Muscle layer of colon (tissue), 2 donors: ENCODE measurements at regions not wholly inside any gene's neighbourhood (a gene's known extent, or its start where the extent isn't known, plus 50 kb on each side); places are given as distances from the start of the nearest gene placed in this dataset.

Experiments
- H3K27ac ChIP-seq: one replicate; pipeline ENCODE4 v1.7.0; 2013; ENCODE audit warnings: low read depth, mild to moderate bottlenecking, low read length, moderate library complexity
- H3K27me3 ChIP-seq, 2 donors: one replicate each; pipeline ENCODE4 v1.7.0; 2013; ENCODE audit warnings: low read length in 2 of 2, mild to moderate bottlenecking in 2 of 2; ENCODE audit not compliant: insufficient read depth in 2 of 2, control insufficient read depth in 1 of 2
- H3K36me3 ChIP-seq: one replicate; pipeline ENCODE4 v1.7.0; 2013; ENCODE audit warnings: mild to moderate bottlenecking, low read length; ENCODE audit not compliant: insufficient read depth
- H3K4me1 ChIP-seq: one replicate; pipeline ENCODE4 v1.7.0; 2013; ENCODE audit warnings: mild to moderate bottlenecking, low read length; ENCODE audit not compliant: insufficient read depth
- H3K4me3 ChIP-seq, 2 donors: one replicate each; pipeline ENCODE4 v1.7.0; 2013; ENCODE audit warnings: low read length in 2 of 2, low read depth in 1 of 2, mild to moderate bottlenecking in 1 of 2, moderate library complexity in 1 of 2
- H3K9ac ChIP-seq: one replicate; pipeline ENCODE4 v1.7.0; 2013; ENCODE audit warnings: low read length
- H3K9me3 ChIP-seq: one replicate; pipeline ENCODE4 v1.7.0; 2013; ENCODE audit warnings: mild to moderate bottlenecking, low read length
- donor health status: abdominal sarcoma.
- donor health status: Adenocarcinoma of cecum.

DNA sequence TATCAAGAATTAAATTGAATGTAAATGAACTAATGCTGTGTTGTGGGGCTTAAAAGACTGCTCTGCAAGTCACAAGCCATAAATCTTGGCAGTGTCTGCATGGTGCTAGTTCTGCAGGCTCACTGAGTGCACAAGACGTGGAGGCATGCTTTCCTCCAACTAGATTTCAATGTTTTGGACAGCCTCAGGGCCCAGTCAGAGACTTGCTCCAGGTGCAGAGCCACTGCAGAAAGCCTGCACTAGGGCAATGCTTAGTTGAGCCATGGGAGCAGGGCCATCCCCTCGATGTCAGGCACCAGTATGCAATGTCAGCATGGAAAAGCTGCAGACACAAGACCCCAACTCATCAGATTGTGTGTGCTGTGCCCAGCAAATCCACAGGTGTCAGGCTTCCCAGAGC is 234.5 kb upstream of the CDIN1 start:
- Histone ChIP-seq H3K27me3 (no peaks in the 10 kb centered on the region), H3K27ac (no peak overlapping the region), H3K9me3 (no peaks in the 10 kb centered on the region), H3K36me3 (no peaks in the 10 kb centered on the region), H3K4me1 (no peaks in the 10 kb centered on the region), H3K4me3 (no peak overlapping the region), H3K9ac (no peak overlapping the region)

DNA sequence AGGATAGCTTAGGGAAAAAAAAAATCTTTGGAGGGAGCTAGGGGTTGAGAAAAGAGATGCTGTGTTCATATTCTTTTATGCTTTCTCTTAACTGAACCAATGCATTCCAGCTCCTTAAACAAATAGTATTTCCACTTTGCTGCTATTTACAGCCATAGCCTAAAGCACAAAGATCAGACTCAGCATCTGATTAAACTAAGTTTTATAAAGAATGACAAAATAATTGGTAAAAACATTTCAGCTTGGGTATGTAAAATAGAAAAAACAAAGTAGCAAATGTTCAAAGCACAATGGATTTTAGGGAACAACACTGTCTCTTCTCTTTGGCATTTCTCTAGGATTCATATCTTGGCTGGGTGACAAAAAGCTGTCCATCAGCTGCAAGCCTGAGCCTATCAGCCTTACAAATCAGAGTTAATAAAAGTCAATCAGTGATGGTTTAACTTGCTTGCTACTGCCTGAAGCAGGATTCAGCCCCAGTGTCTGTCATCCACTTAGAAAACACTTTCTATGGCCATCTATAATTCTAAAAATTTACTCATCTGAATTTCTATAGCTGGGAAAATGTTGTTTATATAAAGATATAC is 232.1 kb upstream of the CDIN1 start:
- Histone ChIP-seq H3K27ac (no peak overlapping the region), H3K9me3 (no peaks in the 10 kb centered on the region), H3K27me3 (no peaks in the 10 kb centered on the region), H3K36me3 (no peaks in the 10 kb centered on the region), H3K4me3 (no peak overlapping the region), H3K4me1 (no peaks in the 10 kb centered on the region), H3K9ac (no peak overlapping the region)

DNA sequence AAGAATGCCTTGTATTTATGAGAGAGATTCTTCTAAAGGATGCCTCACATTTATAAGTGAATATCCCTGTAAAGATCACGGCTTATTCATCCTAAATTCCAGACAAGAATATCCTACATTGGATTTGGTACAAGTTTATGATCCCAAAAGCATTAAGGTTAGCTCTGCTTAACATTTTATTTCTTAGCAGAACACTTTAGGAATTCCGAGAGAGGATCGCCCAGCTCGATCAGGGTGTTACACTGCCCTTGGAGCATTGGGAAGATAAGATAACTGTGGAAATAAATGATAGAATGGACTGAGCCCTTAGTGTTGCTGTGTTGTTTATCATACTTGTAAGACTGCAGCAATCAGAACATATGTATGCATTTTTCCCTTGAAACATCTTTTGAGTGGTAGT is 223.0 kb upstream of the CDIN1 start:
- H3K27ac ChIP-seq = no peak overlapping the region
- H3K9ac ChIP-seq = no peak overlapping the region
- H3K36me3 ChIP-seq = no peaks in the 10 kb centered on the region
- H3K9me3 ChIP-seq = no peaks in the 10 kb centered on the region
- no peaks in the 10 kb centered on the region for H3K27me3 ChIP-seq
- peaks cover 20% of the 10 kb centered on the region for H3K4me1 ChIP-seq
- H3K4me3 ChIP-seq = no peak overlapping the region

GRCh38 chr15:36356978-36357601 is 222.3 kb upstream of the CDIN1 start:
- H3K36me3 ChIP-seq = no peaks in the 10 kb centered on the region
- no peak overlapping the region for H3K4me3 ChIP-seq
- no peaks in the 10 kb centered on the region for H3K27me3 ChIP-seq
- H3K9ac ChIP-seq = no peak overlapping the region
- no peaks in the 10 kb centered on the region for H3K9me3 ChIP-seq
- H3K4me1 ChIP-seq = peaks cover 20% of the 10 kb centered on the region
- no peak overlapping the region for H3K27ac ChIP-seq

DNA sequence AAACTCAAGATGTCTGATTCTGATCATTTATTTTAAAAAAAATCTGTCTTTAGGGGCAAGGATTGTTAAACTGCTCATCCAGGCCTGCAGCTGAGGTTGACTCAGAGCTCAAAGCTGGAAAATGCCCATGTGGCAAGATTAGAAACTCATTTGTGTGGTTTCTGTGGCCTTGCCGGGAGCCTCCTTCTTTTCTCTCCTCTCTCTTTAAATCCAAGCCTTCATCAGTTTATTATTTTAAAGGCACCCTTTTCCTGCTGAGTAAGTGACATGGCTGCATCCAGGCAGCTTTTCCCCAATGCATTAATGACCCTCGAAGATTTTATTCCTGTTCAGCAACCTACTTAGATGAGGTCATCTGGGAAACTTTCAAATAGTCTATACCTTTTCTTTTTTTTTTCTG is 221.3 kb upstream of the CDIN1 start:
- Histone ChIP-seq H3K4me1 (peaks cover 20% of the 10 kb centered on the region), H3K9me3 (no peaks in the 10 kb centered on the region), H3K4me3 (no peak overlapping the region), H3K27me3 (no peaks in the 10 kb centered on the region), H3K9ac (no peak overlapping the region), H3K36me3 (no peaks in the 10 kb centered on the region), H3K27ac (no peak overlapping the region)

GRCh38 chr15:36358523-36358922 is 220.9 kb upstream of the CDIN1 start:
- no peaks in the 10 kb centered on the region for H3K9me3 ChIP-seq
- H3K27ac ChIP-seq = no peak overlapping the region
- no peaks in the 10 kb centered on the region for H3K27me3 ChIP-seq
- no peak overlapping the region for H3K9ac ChIP-seq
- no peaks in the 10 kb centered on the region for H3K36me3 ChIP-seq
- H3K4me1 ChIP-seq = peaks cover 20% of the 10 kb centered on the region
- H3K4me3 ChIP-seq = no peak overlapping the region

DNA sequence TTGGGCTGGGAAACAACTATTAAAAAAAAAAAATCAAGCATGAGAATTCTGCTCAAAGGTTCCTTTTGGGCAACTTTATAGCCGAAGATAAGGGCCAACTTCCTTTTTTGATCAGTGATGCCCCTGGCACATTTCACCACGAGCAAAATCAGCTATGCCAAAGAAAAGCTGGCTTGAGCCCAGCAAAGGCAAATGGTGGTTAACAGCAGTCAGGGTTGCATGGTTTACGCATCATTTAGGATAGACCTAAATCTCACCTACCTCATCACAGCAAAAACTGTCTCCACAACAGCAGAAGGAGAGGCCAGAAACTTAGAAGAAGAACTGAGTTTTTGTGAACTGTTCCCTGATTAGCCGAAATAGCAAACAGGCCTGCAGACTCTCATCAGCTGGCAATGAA is 220.1 kb upstream of the CDIN1 start:
- H3K27me3 ChIP-seq = no peaks in the 10 kb centered on the region
- H3K9ac ChIP-seq = no peak overlapping the region
- no peak overlapping the region for H3K4me3 ChIP-seq
- H3K27ac ChIP-seq = no peak overlapping the region
- H3K36me3 ChIP-seq = no peaks in the 10 kb centered on the region
- H3K4me1 ChIP-seq = peaks cover 20% of the 10 kb centered on the region
- H3K9me3 ChIP-seq = no peaks in the 10 kb centered on the region

GRCh38 chr15:36361351-36361870 is 218.0 kb upstream of the CDIN1 start:
- Histone ChIP-seq H3K4me3 (no peak overlapping the region), H3K27me3 (no peaks in the 10 kb centered on the region), H3K27ac (no peak overlapping the region), H3K36me3 (no peaks in the 10 kb centered on the region), H3K9ac (no peak overlapping the region), H3K9me3 (no peaks in the 10 kb centered on the region), H3K4me1 (peaks cover 19% of the 10 kb centered on the region)

GRCh38 chr15:36362509-36362915 is 216.9 kb upstream of the CDIN1 start:
- Histone ChIP-seq H3K27ac (no peak overlapping the region), H3K4me1 (peaks cover 8% of the 10 kb centered on the region), H3K27me3 (no peaks in the 10 kb centered on the region), H3K9ac (no peak overlapping the region), H3K4me3 (no peak overlapping the region), H3K36me3 (no peaks in the 10 kb centered on the region), H3K9me3 (no peaks in the 10 kb centered on the region)

DNA sequence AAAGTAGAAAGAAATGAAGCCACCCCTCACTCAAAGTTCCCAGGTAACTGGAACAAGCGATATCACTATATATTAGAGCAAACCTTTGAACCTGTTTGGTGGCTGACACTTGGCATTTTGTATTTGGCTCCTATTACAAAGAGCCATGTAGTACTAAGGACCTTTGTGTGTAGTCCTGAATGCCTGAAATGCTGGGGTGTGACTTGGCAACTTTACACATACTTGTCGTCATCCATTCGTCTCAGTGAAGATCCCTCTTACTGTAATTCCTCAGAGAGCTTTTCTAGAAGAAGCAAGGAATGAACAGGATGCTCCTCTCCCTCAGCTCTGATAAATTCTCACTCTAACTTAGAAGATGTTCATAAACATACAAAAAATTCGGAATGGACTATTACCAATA is 216.1 kb upstream of the CDIN1 start:
- H3K36me3 ChIP-seq = no peaks in the 10 kb centered on the region
- H3K27ac ChIP-seq = no peak overlapping the region
- no peak overlapping the region for H3K9ac ChIP-seq
- no peak overlapping the region for H3K4me3 ChIP-seq
- no peaks in the 10 kb centered on the region for H3K27me3 ChIP-seq
- no peaks in the 10 kb centered on the region for H3K9me3 ChIP-seq
- no peaks in the 10 kb centered on the region for H3K4me1 ChIP-seq

DNA sequence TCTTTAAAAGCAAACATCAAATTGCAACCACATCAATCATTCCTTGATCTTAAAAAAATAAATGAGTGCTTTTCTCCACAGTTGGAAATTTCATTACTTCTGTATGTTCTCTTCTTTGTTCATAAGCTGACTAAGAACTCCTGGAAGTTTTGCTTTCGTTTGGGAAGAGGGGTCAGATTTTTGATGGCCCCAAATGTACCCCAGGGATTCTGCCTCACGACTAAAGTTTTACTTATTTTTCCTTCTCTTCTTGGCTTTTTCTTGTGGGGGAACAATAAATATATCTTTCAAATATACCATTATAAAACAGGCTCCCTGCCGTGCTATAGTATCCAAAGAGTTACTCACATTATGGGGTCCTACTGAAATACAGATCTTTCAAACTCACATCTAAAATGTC is 215.0 kb upstream of the CDIN1 start:
- no peaks in the 10 kb centered on the region for H3K36me3 ChIP-seq
- no peaks in the 10 kb centered on the region for H3K4me1 ChIP-seq
- H3K27me3 ChIP-seq = no peaks in the 10 kb centered on the region
- H3K4me3 ChIP-seq = no peak overlapping the region
- no peak overlapping the region for H3K27ac ChIP-seq
- H3K9me3 ChIP-seq = no peaks in the 10 kb centered on the region
- H3K9ac ChIP-seq = no peak overlapping the region

- Histone ChIP-seq H3K4me3 (no peak overlapping the region), H3K27ac (no peak overlapping the region), H3K27me3 (no peaks in the 10 kb centered on the region), H3K9ac (no peak overlapping the region), H3K9me3 (no peaks in the 10 kb centered on the region), H3K36me3 (no peaks in the 10 kb centered on the region), H3K4me1 (no peaks in the 10 kb centered on the region)
Measured at GRCh38 chr15:36365963-36366362, 213.5 kb upstream of the CDIN1 start.
